ENCODE measurements at regions not wholly inside any gene's neighbourhood (a gene's known extent, or its start where the extent isn't known, plus 50 kb on each side); places are given as distances from the start of the nearest gene placed in this dataset.

- TF ChIP-seq MAX (IDR thresholded peaks at IDR 0.05; ENCODE audit: low read depth), result no peak
- no peak for TF ChIP-seq FOSL2 (IDR thresholded peaks at IDR 0.05; ENCODE audit: borderline replicate concordance, low read depth)
- no peak for TF ChIP-seq SIN3A (IDR thresholded peaks at IDR 0.05; ENCODE audit: borderline replicate concordance, low read depth, low read length)
- no peak for TF ChIP-seq SMC3 (IDR thresholded peaks at IDR 0.05; ENCODE audit: low read depth, low read length)
- TF ChIP-seq RAD21 (IDR thresholded peaks at IDR 0.05; ENCODE audit: low read length), result no peak
Measured at GRCh38 chr10:129191797-129192196, 275.2 kb upstream of the MGMT start (continued).

GRCh38 chr10:129192344-129193128, 274.5 kb upstream of the MGMT start:
- H3K9ac ChIP-seq, result no peak overlapping the region
- no peaks in the 10 kb centered on the region for H3F3A ChIP-seq (replicated peaks; ENCODE audit: insufficient read depth)
- H3K9me2 ChIP-seq, result no peaks in the 10 kb centered on the region
- ChIA-PET POLR2A (no interaction called here), CTCF (no interaction called here)
- H3K27ac ChIP-seq (ENCODE audit: low read depth in 2 of 2, low read length in 1 of 2), result no peak overlapping the region
- 10% methylated on average over 10 of the region's 11 CpGs for WGBS (ENCODE audit: low lambda C conversion rate)
- H3K36me3 ChIP-seq (replicated peaks in 1 of 2; ENCODE audit: control insufficient read depth in 1 of 2, insufficient read depth in 2 of 2, low read length in 1 of 2), result no peaks in the 10 kb centered on the region
- no peaks in the 10 kb centered on the region for H3K79me2 ChIP-seq (ENCODE audit: insufficient read depth)
- DNase-seq, result no peak
- H3K4me3 ChIP-seq (ENCODE audit: low read depth in 2 of 2, low read length in 1 of 2), result no peak overlapping the region
- H3K4me1 ChIP-seq (ENCODE audit: control insufficient read depth in 1 of 2, insufficient read depth in 2 of 2, low read depth in 1 of 2, low read length in 1 of 2), result no peaks in the 10 kb centered on the region; a peak in 1 of 4 replicates
- no peaks in the 10 kb centered on the region for H3K9me3 ChIP-seq
- TF ChIP-seq USF2 (IDR thresholded peaks at IDR 0.05; ENCODE audit: borderline replicate concordance, low read depth, low read length) (no peak), NFIC (IDR thresholded peaks at IDR 0.05; ENCODE audit: borderline replicate concordance) (no peak)
- H4K20me1 ChIP-seq (ENCODE audit: insufficient read depth), result no peaks in the 10 kb centered on the region
- H2AFZ ChIP-seq (ENCODE audit: low read depth), result no peak overlapping the region
- H3K4me2 ChIP-seq, result no peak overlapping the region
- no peaks in the 10 kb centered on the region for H3K27me3 ChIP-seq (ENCODE audit: insufficient read depth)

- Histone ChIP-seq H3F3A (replicated peaks; ENCODE audit: insufficient read depth) (no peaks in the 10 kb centered on the region), H3K9ac (no peak overlapping the region), H3K4me1 (ENCODE audit: control insufficient read depth in 1 of 2, insufficient read depth in 2 of 2, low read depth in 1 of 2, low read length in 1 of 2) (no peaks in the 10 kb centered on the region; a peak in 1 of 4 replicates), H2AFZ (ENCODE audit: low read depth) (no peak overlapping the region), H3K9me3 (no peaks in the 10 kb centered on the region), H3K36me3 (replicated peaks in 1 of 2; ENCODE audit: control insufficient read depth in 1 of 2, insufficient read depth in 2 of 2, low read length in 1 of 2) (no peaks in the 10 kb centered on the region), H4K20me1 (ENCODE audit: insufficient read depth) (no peaks in the 10 kb centered on the region), H3K9me2 (no peaks in the 10 kb centered on the region), H3K79me2 (ENCODE audit: insufficient read depth) (no peaks in the 10 kb centered on the region), H3K27ac (ENCODE audit: low read depth in 2 of 2, low read length in 1 of 2) (no peak overlapping the region), H3K27me3 (ENCODE audit: insufficient read depth) (no peaks in the 10 kb centered on the region), H3K4me3 (ENCODE audit: low read depth in 2 of 2, low read length in 1 of 2) (no peak overlapping the region), H3K4me2 (no peak overlapping the region)
- TF ChIP-seq SMC3 (IDR thresholded peaks at IDR 0.05; ENCODE audit: low read depth, low read length), result no peak
- no peak for TF ChIP-seq TCF12 (IDR thresholded peaks at IDR 0.05)
- TF ChIP-seq RFX5 (IDR thresholded peaks at IDR 0.05; ENCODE audit: low read length), result no peak
- TF ChIP-seq CHD2 (IDR thresholded peaks at IDR 0.05; ENCODE audit: low read length, partially characterized antibody), result no peak
- TF ChIP-seq RXRA (IDR thresholded peaks at IDR 0.05; ENCODE audit: borderline replicate concordance, low read depth), result no peak
- no peak for TF ChIP-seq IRF3 (IDR thresholded peaks at IDR 0.05; ENCODE audit: low read depth, low read length)
- no peak for TF ChIP-seq ZBTB33 (IDR thresholded peaks at IDR 0.05; ENCODE audit: borderline replicate concordance, low read depth)
- no peak for TF ChIP-seq YY1 (IDR thresholded peaks at IDR 0.05; ENCODE audit: low read depth)
- TF ChIP-seq MXI1 (IDR thresholded peaks at IDR 0.05; ENCODE audit: low read depth, low read length), result no peak
- TF ChIP-seq USF2 (IDR thresholded peaks at IDR 0.05; ENCODE audit: borderline replicate concordance, low read depth, low read length), result no peak
- no peak for DNase-seq
- 7% methylated on average over 12 of the region's 12 CpGs for WGBS (ENCODE audit: low lambda C conversion rate)
- CTCF ChIA-PET, result no interaction called here
- POLR2A ChIA-PET, result no interaction called here
Measured at GRCh38 chr10:129193148-129193547, 273.9 kb upstream of the MGMT start.
